Activated CD4-positive, alpha-beta T cell treated with anti-CD3 and anti-CD28 coated beads, Interleukin-2, Interleukin-6, amounts not matched to agents 100 ng/mL and 50 ng/mL, durations not matched to agents 16 hours and 8 hours (primary cell): ENCODE measurements at regions not wholly inside any gene's neighbourhood (a gene's known extent, or its start where the extent isn't known, plus 50 kb on each side); places are given as distances from the start of the nearest gene placed in this dataset.
"Not testable (repeated sequence)": the region's sequence is repeated elsewhere in the genome, so short reads cannot be mapped to it uniquely, and the experiment has no call there.

ENCODE experiments used
- DNase-seq: peaks from one replicate; pipeline ENCODE4 v3.0.0-alpha.2; 2020

- not testable (repeated sequence) for DNase-seq
These were observed 194.5 kb downstream of the C1orf94 start for GRCh38 chr1:34371179-34371578.

DNA sequence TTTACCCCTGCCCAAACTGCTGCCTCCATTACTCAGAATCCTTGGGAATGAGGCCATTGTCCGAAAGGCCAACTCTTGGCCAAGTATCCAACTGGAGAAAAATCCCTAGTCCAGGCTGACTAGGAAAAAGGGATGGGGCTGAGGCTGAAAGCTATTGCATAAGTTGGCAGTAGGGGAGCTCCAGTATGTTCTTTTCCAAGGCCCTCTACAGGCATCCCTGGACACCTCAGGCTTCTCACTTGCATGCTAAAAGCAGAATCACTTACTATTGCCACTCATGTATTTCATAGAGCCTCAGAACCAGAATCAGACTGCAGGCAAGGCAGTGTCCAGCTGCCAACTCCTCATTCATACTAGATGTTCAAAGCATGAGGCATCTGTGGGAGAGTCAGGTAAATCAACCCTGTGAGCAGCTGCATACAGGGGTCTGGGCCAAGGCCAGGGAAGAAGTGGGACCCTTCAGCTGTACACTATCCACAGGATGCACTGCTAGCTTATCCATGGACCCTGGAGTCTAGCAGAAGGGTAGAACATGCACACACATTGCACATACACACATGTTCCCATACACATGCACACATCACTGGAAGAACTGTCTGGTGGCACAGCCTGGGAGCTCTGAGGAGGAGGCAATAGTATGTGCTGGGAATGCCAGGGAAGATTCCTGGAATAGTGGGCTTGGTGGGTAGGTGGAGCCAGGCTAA is 195.3 kb downstream of the C1orf94 start:
- no peak for DNase-seq

DNA sequence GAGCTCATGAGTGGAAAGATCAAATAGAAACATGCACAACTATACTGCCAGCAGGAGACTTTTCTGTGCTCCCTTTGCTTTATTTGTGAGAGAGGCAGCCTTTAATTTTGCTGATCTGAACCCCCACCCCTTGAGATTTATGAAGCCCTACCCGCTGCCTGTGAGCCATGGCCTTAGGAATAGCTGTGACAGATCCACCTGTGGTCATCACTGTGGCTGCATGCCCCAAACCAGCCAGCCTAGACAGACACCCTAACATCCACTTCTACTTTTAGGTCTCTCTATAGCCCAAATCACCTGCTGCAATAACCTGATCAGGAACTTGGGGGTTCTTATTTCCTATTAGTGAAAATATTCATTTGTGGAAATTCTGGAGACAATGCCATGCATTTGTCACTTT is 196.2 kb downstream of the C1orf94 start:
- DNase-seq, result no peak

- DNase-seq, result no peak
These were observed 197.2 kb downstream of the C1orf94 start for GRCh38 chr1:34373912-34374311.

GRCh38 chr1:34376531-34376930 is 199.8 kb downstream of the C1orf94 start:
- DNase-seq, result no peak

GRCh38 chr1:34378968-34379856 is 202.5 kb downstream of the C1orf94 start:
- no peak for DNase-seq

- no peak for DNase-seq
These were observed 203.2 kb downstream of the C1orf94 start for GRCh38 chr1:34379911-34380310.

DNA sequence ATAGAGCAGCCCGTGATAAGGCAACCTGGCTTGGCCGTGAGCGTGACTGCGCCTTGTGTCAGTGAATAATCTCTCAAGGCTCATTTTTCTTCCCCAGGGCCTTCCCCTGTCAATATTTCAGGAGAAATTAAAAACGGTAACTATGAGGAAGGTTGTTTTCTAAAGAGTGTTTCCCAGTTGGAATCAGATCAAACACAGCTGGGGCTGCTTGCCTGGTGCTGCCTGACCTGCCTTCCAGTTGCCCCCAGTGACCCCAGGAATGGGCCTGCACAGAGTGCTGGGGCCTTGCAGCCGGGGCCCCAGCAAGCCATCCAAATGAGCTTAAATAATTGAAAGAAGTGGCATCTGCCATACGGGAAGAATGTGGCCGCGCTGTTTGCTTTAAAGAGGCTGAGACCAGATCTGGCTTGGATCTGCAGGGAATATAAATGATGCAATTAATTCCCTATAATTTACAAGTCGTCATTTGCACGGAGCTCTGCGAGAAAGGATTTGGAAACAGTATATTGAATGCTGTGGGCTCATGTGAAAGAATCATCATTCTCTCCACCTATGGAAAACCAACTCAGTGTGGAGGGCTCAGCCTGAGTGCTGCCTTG is 203.9 kb downstream of the C1orf94 start:
- DNase-seq, result no peak

DNA sequence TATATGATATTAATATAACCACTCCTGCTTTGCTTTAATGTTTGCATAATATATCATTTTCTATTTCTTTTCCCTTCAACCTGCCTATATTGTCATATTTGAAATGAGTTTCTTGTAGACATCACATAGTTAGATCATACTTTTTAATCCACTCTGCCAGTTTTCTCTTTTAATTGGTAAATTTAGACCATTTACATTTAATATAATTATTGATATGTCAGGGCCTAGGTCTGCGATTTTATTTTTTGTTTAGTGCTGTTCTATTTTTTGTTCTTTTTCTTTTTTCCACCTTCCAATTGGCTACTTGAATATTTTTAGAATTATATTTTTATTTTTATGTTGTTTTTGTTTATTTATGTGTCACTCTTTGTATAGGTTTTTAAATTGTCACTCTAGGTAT is 213.3 kb downstream of the C1orf94 start:
- no peak for DNase-seq

GRCh38 chr1:34396042-34396441 is 219.3 kb downstream of the C1orf94 start:
- no peak for DNase-seq

GRCh38 chr1:34398241-34398915 is 221.7 kb downstream of the C1orf94 start:
- DNase-seq, result no peak

- DNase-seq, result no peak
These were observed 222.2 kb downstream of the C1orf94 start for GRCh38 chr1:34398916-34399275.

DNA sequence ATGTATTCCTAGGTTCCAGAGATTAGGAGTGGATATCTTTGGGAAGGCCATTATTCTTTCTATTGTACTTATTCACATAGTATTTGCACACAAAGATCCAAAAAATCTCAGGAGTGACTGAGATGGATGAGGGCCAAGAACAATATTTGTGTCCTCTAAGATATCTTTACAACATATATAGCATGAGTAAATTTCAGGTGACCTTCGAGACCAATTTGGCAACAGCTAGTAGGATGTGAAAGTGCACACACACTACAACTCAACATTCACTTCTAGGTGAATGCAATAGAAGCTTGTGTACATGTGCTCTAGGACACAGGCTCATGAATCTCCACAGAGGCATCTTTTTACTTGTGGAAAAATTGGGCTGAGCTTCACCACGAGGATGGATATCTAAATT is 224.0 kb downstream of the C1orf94 start:
- DNase-seq, result no peak

- DNase-seq, result no peak
These were observed 226.4 kb downstream of the C1orf94 start for GRCh38 chr1:34403156-34403555.

DNA sequence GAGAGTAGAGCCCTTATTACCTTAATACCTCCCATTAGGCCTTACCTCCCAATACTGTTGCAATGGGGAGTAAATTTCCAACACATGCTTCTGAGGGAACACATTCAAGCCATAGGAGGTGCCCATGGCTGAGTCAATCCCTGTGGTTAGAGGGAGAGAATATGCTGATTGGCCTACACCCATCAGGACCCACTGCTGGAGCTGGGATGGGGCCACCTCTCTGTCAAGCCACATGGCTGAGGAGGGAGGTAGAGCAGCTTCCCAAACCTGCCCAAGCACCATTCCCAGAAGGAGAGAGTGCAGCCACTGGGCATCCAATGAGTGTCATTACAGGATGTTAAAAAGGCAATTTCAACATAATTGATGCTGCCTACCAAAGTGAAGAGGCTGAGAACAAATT is 228.1 kb downstream of the C1orf94 start:
- no peak for DNase-seq

DNA sequence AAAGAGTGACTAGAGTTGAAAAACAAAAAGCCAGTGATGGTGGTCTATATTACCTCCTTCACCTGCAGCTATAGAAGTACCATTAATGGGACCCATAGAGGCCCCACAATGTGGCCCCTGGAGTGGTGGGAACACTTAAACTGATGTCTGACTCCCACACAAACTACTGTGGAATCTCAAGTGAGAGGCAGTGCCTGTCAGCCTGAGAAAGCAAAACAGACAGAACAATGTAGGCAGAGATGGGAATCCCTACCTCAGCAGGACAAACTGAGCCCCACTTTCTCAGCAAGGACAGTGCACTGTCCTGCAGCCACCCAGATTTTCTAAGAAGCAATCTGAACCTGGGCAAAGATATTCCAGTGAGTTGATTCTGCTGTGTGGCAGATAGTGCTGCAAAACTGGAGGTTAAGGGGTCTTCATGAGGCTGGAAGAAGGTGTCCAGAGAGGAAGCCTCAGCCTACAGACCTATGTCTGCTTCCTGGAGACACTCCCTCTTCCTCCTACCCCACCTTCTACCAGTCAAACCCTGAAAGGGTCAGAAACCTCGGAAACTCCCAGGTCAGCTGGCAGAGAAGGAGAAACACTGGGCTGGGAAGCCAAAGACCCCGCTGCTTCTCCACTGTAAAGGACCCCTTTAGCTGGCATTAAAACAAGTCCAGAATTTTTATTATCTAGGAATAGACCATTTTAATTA is 228.7 kb downstream of the C1orf94 start:
- DNase-seq, result no peak

GRCh38 chr1:34406377-34406776 is 229.7 kb downstream of the C1orf94 start:
- DNase-seq, result no peak

DNA sequence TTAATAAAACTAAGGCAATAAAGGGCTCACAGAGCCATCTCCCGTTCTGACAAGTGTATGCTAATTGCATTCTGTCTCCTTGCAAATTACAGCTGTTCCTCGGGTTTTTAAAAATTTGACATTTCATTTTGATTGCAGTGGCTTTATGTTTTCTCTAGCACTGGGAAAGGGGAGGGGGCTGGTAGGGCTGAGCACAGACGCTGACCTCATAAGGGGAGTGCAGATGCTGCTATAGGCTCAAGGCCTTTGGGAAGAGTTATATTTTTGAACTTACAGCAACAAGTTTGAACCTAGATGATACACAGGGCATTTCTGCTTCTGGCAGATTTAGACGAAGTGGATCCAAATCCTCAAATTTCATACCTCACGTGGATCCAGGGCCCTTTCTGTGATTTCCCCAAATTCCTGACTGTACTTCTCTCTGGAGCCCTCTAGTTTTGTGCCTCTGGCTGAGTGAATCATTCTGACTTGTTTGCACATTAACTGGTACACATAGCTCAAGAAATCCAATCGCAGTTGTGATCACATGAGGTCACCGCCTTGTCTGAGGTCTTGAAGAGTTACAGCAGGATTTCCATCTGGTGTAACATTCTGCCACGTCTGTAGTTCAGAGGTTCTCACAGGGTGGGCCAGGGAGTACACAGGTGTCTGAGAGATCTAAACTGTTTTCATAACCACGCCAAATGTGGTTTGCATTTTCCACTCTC is 230.3 kb downstream of the C1orf94 start:
- DNase-seq, result no peak

DNA sequence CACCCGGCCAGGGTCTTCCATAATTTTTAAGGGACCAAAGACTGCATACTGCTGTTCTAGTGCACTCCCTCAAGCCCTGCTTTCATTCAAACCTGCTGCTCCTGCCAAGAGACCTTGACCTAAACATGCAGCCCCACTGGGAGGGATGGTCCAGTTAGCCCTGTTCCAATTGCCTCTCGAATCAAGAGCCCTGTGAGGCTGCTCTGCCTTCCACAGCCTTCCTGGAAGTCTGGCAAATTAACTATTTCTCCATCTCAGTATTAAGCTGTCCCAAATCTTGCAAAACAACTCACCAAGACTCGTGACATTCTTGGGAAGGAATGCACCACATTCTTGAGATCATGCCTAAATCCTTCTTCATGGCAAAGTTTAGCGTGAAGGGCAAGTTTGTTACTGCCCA is 231.3 kb downstream of the C1orf94 start:
- no peak for DNase-seq

DNA sequence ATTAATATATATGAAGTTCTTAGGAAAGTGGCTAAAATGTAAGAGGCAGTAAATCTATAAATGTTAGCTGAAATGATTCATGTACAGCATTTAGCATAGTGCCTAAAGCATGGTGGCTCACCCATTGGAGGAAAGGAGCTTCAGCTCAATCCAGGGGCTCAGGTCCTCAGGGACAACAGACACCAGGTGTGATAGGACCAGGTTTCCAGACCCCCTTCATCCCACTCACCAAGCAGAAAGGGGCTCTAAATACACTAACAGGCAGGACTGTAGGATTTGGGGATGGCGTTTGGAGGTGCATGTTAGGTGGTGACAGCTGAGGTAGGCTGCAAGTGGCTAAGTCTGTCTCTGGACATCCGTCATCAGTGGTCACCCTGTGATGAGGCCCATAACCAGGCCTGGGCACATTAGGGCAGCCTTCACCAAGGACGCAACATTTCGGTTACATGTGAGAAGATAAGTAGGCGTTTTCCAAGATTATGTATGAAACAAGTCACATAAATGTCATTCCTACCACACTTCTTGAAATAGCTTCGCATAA is 233.1 kb downstream of the C1orf94 start:
- no peak for DNase-seq

DNA sequence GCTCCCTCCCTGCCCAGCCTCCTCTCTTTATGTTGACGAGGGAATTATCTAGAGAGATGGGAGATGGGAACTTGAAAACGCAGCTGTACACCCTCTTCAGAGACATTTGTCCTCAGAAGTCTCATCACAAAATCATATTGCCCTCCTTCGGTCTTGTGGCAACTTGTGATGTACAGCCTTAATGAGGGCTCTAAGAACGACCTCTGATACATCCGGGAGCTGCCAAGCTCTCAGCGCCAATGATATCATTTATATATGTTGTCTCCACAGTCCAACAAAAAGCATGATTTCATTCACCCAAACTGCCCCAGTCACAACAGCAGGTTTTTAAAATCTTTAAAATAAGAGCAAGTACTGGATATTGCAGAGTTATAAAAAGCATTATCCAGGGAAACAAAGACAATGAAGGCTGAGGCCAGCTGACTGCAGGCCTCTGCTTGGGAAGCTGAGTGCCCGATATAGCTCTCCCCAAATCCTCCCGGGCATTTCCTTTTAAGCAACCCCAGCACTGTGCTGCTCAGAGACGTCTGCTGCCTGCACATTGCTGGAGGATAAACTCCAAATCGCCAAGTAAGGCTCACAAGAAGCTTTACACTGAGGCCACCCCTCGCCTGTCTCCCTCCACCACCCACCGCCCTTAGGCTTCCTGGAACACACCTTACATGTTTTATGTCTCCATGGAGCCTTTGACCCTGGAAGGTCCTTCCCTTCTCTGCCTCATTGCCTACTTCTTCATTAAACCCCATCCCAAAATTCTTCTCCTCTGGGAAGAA is 236.1 kb downstream of the C1orf94 start:
- no peak for DNase-seq
